ENCODE measurements at regions not wholly inside any gene's neighbourhood (a gene's known extent, or its start where the extent isn't known, plus 50 kb on each side); places are given as distances from the start of the nearest gene placed in this dataset.

GRCh38 chr11:28836285-28837081 is 728.3 kb downstream of the METTL15 start:
- DNase-seq (ENCODE audit: low read depth in 2 of 2) = peak; percentile 94 to 99
- no peak for TF ChIP-seq CTCF (IDR thresholded peaks at IDR 0.05; ENCODE audit: low read depth, low read length)
- no peak overlapping the region for H3K4me3 ChIP-seq (replicated peaks in 1 of 2; ENCODE audit: low read depth in 2 of 2, low read length in 2 of 2)

GRCh38 chr11:28835790-28836189 is 727.6 kb downstream of the METTL15 start:
- no peak overlapping the region for H3K4me3 ChIP-seq (replicated peaks in 1 of 2; ENCODE audit: low read depth in 2 of 2, low read length in 2 of 2)
- peak; percentile 61 to 73 for DNase-seq (ENCODE audit: low read depth in 2 of 2)
- no peak for TF ChIP-seq CTCF (IDR thresholded peaks at IDR 0.05; ENCODE audit: low read depth, low read length)

GRCh38 chr11:28835317-28835716 is 727.1 kb downstream of the METTL15 start:
- no peak for DNase-seq (ENCODE audit: low read depth in 2 of 2)
- no peak overlapping the region for H3K4me3 ChIP-seq (replicated peaks in 1 of 2; ENCODE audit: low read depth in 2 of 2, low read length in 2 of 2)
- TF ChIP-seq CTCF (IDR thresholded peaks at IDR 0.05; ENCODE audit: low read depth, low read length) = no peak

GRCh38 chr11:28834877-28835276 is 726.7 kb downstream of the METTL15 start:
- H3K4me3 ChIP-seq (replicated peaks in 1 of 2; ENCODE audit: low read depth in 2 of 2, low read length in 2 of 2) = no peak overlapping the region
- peak; percentile 54 to 91 for DNase-seq (ENCODE audit: low read depth in 2 of 2)
- no peak for TF ChIP-seq CTCF (IDR thresholded peaks at IDR 0.05; ENCODE audit: low read depth, low read length)

GRCh38 chr11:28833670-28834069 is 725.5 kb downstream of the METTL15 start:
- DNase-seq (ENCODE audit: low read depth in 2 of 2) = peak; percentile 97 to 99
- TF ChIP-seq CTCF (IDR thresholded peaks at IDR 0.05; ENCODE audit: low read depth, low read length) = no peak
- H3K4me3 ChIP-seq (replicated peaks in 1 of 2; ENCODE audit: low read depth in 2 of 2, low read length in 2 of 2) = no peak overlapping the region

- TF ChIP-seq CTCF (IDR thresholded peaks at IDR 0.05; ENCODE audit: low read depth, low read length) = no peak
- no peak overlapping the region for H3K4me3 ChIP-seq (replicated peaks in 1 of 2; ENCODE audit: low read depth in 2 of 2, low read length in 2 of 2)
- no peak for DNase-seq (ENCODE audit: low read depth in 2 of 2)
These were observed 725.0 kb downstream of the METTL15 start for GRCh38 chr11:28833169-28833568.

- DNase-seq (ENCODE audit: low read depth in 2 of 2) = no peak
- TF ChIP-seq CTCF (IDR thresholded peaks at IDR 0.05; ENCODE audit: low read depth, low read length) = no peak
- H3K4me3 ChIP-seq (replicated peaks in 1 of 2; ENCODE audit: low read depth in 2 of 2, low read length in 2 of 2) = no peak overlapping the region
These were observed 718.6 kb downstream of the METTL15 start for GRCh38 chr11:28826807-28827206.
